IPS-15b (cell line): ENCODE measurements at regions not wholly inside any gene's neighbourhood (a gene's known extent, or its start where the extent isn't known, plus 50 kb on each side); places are given as distances from the start of the nearest gene placed in this dataset.
"Not testable (repeated sequence)": the region's sequence is repeated elsewhere in the genome, so short reads cannot be mapped to it uniquely, and the experiment has no call there.

Experiments used
- H3K27me3 ChIP-seq: one replicate; pipeline ENCODE4 v1.6.1; 2013; ENCODE audit warnings: low read length; ENCODE audit not compliant: control insufficient read depth, insufficient read depth
- H3K36me3 ChIP-seq: one replicate; pipeline ENCODE4 v1.6.1; 2013; ENCODE audit warnings: low read length; ENCODE audit not compliant: control insufficient read depth, insufficient read depth
- H3K4me1 ChIP-seq: one replicate; pipeline ENCODE4 v1.6.1; 2013; ENCODE audit warnings: mild to moderate bottlenecking, low read length; ENCODE audit not compliant: control insufficient read depth, insufficient read depth
- H3K4me3 ChIP-seq: one replicate; pipeline ENCODE4 v1.5.1; 2013; ENCODE audit warnings: low read depth, low read length
- H3K9ac ChIP-seq: one replicate; pipeline ENCODE4 v1.6.1; 2013; ENCODE audit warnings: low read depth, mild to moderate bottlenecking, low read length
- H3K9me3 ChIP-seq: one replicate; pipeline ENCODE4 v1.6.1; 2013; ENCODE audit warnings: mild to moderate bottlenecking, low read length; ENCODE audit not compliant: control insufficient read depth, insufficient read depth

DNA sequence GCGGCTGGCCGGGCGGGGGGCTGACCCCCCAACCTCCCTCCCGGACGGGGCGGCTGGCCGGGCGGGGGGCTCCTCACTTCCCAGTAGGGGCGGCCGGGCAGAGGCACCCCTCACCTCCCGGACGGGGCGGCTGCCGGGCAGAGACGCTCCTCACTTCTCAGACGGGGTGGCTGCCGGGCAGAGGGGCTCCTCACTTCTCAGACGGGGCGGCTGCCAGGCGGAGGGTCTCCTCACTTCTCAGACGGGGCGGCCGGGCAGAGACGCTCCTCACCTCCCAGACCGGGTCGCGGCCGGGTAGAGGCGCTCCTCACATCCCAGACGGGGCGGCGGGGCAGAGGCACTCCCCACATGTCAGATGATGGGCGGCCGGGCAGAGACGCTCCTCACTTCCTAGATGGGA is 112.6 kb upstream of the FAM174B start:
- H3K9ac ChIP-seq, H3K9me3 ChIP-seq, H3K36me3 ChIP-seq, H3K4me1 ChIP-seq, H3K4me3 ChIP-seq, H3K27me3 ChIP-seq: not testable (repeated sequence)

DNA sequence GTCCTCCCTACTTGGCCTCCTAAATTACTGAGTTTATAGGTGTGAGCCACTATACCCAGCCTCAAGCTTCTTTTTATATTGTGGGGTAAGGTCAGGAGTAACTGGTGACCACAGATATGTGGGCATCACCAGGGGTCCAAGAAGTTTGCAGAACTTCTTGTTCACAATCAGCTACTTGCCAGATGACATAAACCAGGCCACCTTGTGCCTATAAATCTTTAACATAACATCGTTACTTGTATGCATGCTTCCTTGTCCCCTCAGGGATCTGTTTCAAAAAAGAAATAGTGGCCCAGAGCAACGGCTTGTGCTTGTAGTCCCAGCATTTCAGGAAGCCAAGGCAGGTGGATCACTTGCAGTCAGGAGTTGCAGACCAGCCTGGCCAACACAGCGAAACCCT is 115.1 kb upstream of the FAM174B start:
- no peaks in the 10 kb centered on the region for H3K27me3 ChIP-seq
- no peaks in the 10 kb centered on the region for H3K9me3 ChIP-seq
- H3K9ac ChIP-seq, result no peak overlapping the region
- no peaks in the 10 kb centered on the region for H3K36me3 ChIP-seq
- no peak overlapping the region for H3K4me3 ChIP-seq
- H3K4me1 ChIP-seq, result no peaks in the 10 kb centered on the region

DNA sequence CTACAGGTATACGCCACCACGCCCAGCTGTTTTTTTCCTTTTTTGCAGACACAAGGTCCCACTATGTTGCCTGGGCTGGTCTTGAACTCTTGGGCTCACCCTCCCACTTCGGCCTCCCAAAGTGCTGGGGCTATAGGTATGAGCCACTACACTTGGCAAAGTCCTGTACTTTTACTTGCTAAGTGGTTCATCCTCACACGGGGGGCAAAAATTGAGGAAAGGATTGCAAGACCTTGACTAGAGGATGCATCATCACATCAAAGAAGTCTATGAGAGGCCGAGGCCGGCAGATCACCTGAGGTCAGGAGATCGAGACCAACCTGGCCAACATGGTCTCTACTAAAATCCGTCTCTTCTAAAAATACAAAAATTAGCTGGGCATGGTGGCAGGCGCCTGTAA is 116.5 kb upstream of the FAM174B start:
- no peak overlapping the region for H3K9ac ChIP-seq
- no peak overlapping the region for H3K4me3 ChIP-seq
- no peaks in the 10 kb centered on the region for H3K4me1 ChIP-seq
- no peaks in the 10 kb centered on the region for H3K36me3 ChIP-seq
- H3K9me3 ChIP-seq, result no peaks in the 10 kb centered on the region
- no peaks in the 10 kb centered on the region for H3K27me3 ChIP-seq

DNA sequence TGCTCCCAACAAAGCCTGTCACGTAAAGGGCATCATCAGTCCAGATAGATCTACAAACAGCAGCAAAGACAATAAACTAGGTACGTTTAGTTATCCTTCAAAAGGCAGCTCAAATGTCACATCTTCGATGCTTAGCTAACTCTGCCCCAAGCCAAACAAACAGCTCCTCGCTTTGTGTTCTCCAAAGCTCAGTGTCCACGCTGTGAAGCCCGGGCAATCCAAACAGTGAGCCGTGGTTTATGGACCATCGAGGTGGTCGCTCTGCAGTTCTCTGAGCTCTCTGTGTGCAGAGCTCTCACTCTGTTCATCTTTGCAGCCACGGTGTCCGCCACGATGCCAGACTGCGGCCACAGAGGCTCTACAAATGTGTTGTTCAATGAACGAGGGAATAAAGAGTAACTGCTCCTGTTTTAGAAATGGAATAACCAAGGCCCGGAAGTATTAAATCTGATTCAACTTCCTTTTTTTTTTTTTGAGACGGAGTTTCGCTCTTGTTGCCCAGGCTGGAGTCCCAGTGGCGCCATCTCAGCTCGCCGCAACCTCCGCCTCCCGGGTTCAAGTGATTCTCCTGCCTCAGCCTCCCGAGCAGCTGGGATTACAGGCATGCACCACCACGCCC is 117.2 kb upstream of the FAM174B start:
- Histone ChIP-seq H3K36me3 (no peaks in the 10 kb centered on the region), H3K4me3 (no peak overlapping the region), H3K27me3 (no peaks in the 10 kb centered on the region), H3K9ac (no peak overlapping the region), H3K4me1 (no peaks in the 10 kb centered on the region), H3K9me3 (no peaks in the 10 kb centered on the region)

DNA sequence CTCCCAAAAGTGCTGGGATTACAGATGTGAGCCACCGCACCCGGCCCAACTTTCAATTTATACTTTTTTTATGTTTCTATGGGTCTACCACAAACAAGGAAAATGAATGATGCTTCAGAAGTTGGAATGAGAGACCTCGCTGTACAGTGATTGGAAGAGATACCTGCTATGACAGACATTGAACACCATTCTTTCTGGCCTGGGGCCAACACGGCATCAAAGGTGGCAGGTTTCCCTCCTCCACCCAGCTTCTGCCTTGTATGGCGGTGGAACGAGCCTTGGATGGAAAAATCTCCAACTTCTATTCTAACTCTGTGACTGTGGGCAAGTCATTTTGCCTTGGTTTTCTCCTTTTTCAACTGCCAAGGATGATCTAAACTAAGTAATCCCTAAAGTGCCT is 117.8 kb upstream of the FAM174B start:
- Histone ChIP-seq H3K9ac (no peak overlapping the region), H3K36me3 (no peaks in the 10 kb centered on the region), H3K9me3 (no peaks in the 10 kb centered on the region), H3K27me3 (no peaks in the 10 kb centered on the region), H3K4me3 (no peak overlapping the region), H3K4me1 (no peaks in the 10 kb centered on the region)

DNA sequence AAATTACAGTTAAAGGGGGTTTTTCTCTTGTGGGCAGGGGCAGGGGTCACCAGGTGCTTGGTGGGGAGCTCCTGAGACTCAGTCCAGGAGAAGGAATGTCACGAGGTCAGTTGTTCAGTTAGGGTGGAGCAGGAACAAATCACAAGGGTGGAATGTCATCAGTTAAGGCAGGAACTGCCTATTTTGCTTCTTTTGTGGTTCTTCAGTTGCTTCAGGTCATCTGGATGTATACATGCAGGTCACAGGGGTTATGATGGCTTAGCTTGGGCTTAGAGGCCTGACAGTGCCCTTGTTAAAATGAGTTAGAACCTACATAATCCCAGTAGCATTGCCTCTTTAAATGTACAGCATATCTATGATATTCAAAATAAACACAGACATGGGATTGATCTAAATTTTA is 120.2 kb upstream of the CHD2 start:
- Histone ChIP-seq H3K9ac (no peak overlapping the region), H3K27me3 (no peaks in the 10 kb centered on the region), H3K4me3 (no peak overlapping the region), H3K36me3 (no peaks in the 10 kb centered on the region), H3K9me3 (no peaks in the 10 kb centered on the region), H3K4me1 (no peaks in the 10 kb centered on the region)

DNA sequence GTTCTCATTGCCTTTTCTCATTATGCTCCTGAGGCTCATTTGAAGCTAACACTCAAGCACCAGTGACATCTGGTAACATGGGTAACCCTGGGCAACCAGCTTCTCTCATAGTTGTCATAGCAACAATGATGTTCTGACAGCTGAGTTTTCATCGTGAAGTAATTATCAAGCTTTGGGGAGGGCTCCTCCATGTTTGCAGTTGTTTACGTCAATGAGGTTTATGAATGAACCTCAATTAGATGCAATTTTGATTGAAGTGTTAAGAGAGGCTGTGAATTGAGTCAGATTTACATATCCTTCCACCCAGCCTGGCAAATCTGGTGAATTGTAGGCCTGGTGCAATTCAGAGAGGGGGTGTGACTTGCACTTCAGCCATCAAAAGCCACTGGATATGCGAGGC is 119.3 kb upstream of the CHD2 start:
- Histone ChIP-seq H3K36me3 (no peaks in the 10 kb centered on the region), H3K4me3 (no peak overlapping the region), H3K9me3 (no peaks in the 10 kb centered on the region), H3K27me3 (no peaks in the 10 kb centered on the region), H3K9ac (no peak overlapping the region), H3K4me1 (no peaks in the 10 kb centered on the region)

DNA sequence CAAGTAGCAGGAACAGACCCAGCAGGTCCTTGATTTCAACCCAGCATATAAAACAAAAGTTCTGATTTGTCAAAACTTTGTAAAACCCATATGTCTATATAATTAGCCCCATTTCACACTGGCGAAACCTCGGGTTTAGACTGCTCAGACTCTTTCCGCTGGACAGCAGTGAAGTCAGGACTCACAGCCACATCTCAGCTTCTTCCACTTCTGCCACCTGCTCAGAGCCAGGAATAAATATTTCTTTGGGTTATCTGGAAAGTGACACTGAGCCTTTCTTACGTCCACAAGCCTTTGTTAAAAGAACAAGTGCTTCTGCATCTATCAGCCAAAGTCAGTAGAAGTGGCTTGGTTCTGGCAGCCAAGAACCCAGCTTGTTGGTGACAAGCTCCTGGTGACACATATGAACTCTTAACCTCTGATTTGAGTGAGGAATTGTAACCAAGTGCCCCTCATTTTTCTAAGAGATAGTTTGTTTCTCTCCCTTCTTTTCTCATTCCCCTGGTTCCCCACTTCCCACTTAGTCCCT is 118.1 kb upstream of the CHD2 start:
- no peaks in the 10 kb centered on the region for H3K36me3 ChIP-seq
- H3K9me3 ChIP-seq, result no peaks in the 10 kb centered on the region
- no peak overlapping the region for H3K4me3 ChIP-seq
- no peaks in the 10 kb centered on the region for H3K27me3 ChIP-seq
- no peak overlapping the region for H3K9ac ChIP-seq
- H3K4me1 ChIP-seq, result no peaks in the 10 kb centered on the region

DNA sequence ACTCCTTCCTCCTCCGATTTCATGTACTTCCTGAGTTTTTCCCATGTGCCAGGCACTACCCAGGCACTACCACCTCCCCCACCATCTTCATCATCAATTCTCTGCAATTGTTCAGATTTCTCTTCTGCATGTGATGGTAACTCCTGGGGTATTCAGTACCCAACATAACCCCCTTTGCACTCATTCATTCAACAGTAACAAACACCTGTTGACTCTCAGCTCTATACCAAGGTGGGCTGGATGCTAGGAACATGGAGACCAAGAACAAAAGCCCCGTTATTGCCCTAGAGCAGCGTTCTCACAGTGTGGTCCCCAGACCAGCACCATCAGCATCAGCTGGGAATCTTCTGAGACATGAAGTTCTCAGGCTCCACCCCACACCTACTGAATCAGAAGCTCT is 113.0 kb upstream of the CHD2 start:
- H3K4me1 ChIP-seq, result no peaks in the 10 kb centered on the region
- no peak overlapping the region for H3K4me3 ChIP-seq
- no peaks in the 10 kb centered on the region for H3K27me3 ChIP-seq
- no peaks in the 10 kb centered on the region for H3K9me3 ChIP-seq
- no peaks in the 10 kb centered on the region for H3K36me3 ChIP-seq
- H3K9ac ChIP-seq, result no peak overlapping the region

DNA sequence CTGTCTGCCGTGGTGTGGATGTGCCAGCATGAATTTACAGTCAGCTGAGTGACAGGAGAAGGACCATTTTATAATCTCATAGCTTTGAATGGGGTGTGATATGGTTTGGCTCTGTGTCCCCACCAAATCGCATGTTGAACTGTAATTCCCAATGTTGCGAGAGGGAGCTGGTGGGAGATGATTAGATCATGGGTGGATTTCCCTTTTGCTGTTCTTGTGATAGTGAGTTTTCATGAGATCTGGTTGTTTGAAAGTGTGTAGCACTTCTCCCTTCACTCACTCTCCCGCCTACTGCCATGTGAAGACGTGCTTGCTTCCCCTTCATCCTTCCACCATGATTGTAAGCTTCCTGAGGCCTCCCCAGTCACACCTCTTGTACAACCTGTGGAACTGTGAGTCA is 111.9 kb upstream of the CHD2 start:
- H3K36me3 ChIP-seq, result no peaks in the 10 kb centered on the region
- no peaks in the 10 kb centered on the region for H3K9me3 ChIP-seq
- H3K4me3 ChIP-seq, result no peak overlapping the region
- H3K9ac ChIP-seq, result no peak overlapping the region
- no peaks in the 10 kb centered on the region for H3K4me1 ChIP-seq
- no peaks in the 10 kb centered on the region for H3K27me3 ChIP-seq

DNA sequence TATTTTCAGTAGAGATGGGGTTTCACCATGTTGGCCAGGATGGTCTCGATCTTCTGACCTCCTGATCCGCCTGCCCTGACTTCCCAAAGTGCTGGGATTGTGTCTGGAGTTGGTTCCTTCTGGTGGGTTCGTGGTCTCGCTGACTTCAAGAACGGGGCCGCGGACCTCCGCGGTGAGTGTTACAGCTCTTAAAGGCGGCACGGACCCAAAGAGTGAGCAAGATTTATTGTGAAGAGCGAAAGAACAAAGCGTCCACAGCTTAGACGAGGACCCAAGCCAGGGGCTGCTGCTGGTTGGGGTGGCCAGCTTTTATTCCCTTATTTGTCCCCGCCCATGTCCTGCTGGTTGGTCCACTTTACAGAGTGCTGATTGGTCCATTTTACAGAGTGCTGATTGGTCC is 111.3 kb upstream of the CHD2 start:
- not testable (repeated sequence) for H3K4me1 ChIP-seq, H3K9me3 ChIP-seq, H3K36me3 ChIP-seq, H3K27me3 ChIP-seq, H3K9ac ChIP-seq, H3K4me3 ChIP-seq

DNA sequence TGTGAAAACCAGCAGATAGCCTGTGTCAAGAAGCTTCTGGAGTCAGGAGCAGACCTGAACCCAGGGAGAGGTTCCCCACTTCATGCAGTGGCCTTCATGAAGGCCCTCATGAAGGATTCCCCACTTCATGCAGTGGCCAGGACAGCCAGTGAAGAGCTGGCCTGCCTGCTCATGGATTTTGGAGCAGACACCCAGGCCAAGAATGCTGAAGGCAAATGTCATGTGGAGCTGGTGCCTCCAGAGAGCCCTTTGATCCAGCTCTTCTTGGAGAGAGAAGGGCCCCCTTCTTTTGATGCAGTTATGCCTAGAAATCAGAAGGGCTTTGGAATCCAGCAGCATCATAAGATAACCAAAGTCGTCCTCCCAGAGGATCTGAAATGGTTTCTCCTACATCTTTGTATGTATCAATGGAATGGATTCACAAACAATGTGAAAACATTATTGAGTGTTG is 103.9 kb upstream of the CHD2 start:
- Histone ChIP-seq H3K4me1 (peaks cover 4% of the 10 kb centered on the region), H3K4me3 (no peak overlapping the region), H3K36me3 (no peaks in the 10 kb centered on the region), H3K9me3 (no peaks in the 10 kb centered on the region), H3K27me3 (no peaks in the 10 kb centered on the region), H3K9ac (no peak overlapping the region)
